Mammary epithelial cell (primary cell): ENCODE measurements at regions not wholly inside any gene's neighbourhood (a gene's known extent, or its start where the extent isn't known, plus 50 kb on each side); places are given as distances from the start of the nearest gene placed in this dataset.

Experiments used
- CTCF ChIP-seq, 2 donors: IDR thresholded peaks in 1 of 2; conservative IDR thresholded peaks in 1 of 2; 2 replicates each; pipeline ENCODE4 v1.5.1; 2011 to 2012; ENCODE audit warnings: inconsistent platforms in 2 of 2, low read length in 2 of 2, mild to moderate bottlenecking in 2 of 2, control low read depth in 1 of 2, low read depth in 1 of 2; ENCODE audit not compliant: insufficient read depth in 1 of 2; ENCODE audit errors: extremely low read depth in 1 of 2
- EZH2 ChIP-seq: IDR thresholded peaks from 2 replicates; pipeline ENCODE4 v1.6.1; 2012; ENCODE audit warnings: low read length, inconsistent platforms, borderline replicate concordance

GRCh38 chr6:14742680-14743079 is 503.2 kb upstream of the JARID2 start:
- TF ChIP-seq CTCF (conservative IDR thresholded peaks at IDR 0.05 in 1 of 2, IDR thresholded peaks at IDR 0.05 in 1 of 2; ENCODE audit: extremely low read depth in 1 of 2, insufficient read depth in 1 of 2, low read depth in 1 of 2, low read length in 2 of 2) (no peak), EZH2 (no peak)
